ENCODE measurements at regions not wholly inside any gene's neighbourhood (a gene's known extent, or its start where the extent isn't known, plus 50 kb on each side); places are given as distances from the start of the nearest gene placed in this dataset.

DNA sequence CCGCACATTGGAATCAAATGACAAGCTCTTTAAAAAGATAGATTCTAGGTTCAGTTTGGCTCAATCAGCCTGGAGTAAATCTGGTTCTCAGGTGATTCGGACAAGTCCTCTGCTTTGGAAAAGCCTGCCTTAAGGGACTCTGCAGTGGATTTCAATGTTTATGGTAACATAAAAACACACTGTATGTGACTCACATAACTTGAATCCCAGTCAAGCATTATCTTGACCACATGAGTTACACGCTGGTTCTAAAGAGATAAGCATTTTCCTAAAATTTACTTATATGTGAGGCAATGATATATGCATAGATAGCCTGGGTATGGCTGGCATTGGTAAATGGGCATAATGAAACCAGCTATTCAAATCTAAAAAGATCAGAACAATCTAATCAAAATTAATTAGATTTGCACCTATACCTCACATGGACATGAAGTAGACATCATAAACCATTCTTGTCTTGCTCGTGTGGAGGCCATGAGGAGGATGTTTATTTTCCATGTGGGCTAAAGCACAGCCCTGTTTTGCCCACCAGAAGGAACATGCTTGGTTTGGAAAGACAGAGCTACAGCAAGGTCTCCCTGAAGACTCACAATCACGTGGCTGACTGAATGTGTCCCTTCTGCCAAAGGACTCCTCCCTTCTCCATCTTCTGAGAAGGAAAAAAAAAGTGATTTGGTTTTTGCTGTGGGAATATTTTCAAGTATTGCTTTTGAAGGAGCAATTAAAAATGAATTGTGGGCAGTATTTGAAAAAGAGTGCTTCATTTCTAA is 351.7 kb downstream of the DIRAS2 start:
- no peak for DNase-seq

DNA sequence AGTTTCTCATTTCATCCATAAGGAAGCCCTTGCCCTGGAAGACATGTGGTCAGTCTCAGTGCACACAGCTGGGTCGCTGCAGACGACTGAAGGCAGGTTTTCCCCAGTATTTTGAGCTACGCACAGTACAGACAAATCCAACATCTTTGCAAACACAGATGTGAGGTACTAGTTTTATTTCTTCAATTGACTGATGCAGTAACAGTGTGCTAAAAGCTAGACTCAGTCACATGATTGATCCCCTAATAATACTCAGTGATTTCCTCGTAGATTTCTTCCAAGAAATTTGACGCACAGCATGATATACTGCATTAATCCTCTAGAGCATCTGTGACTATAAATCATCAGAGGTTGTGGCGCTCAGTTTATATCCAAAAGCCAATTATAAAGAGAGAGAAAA is 346.1 kb downstream of the DIRAS2 start:
- no peak for DNase-seq

DNA sequence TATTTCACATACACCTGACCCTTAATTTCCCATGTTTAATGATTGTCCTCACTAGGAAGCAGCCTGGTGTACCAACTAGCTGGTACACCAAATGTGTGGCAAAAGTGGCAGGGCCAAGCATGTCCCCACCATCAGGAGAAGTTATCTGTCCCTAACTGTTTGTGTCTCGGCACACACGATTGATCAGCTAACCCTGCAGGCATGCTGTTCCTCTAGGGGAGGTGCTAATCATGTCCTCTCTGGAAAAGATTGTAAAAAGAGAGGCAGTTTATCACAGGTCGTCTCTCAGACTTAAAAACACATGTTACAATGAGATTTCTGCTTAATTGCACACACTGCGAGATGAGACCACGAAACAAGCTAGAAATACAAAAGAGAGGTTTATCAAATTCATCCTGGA is 342.7 kb downstream of the DIRAS2 start:
- DNase-seq: no peak

DNA sequence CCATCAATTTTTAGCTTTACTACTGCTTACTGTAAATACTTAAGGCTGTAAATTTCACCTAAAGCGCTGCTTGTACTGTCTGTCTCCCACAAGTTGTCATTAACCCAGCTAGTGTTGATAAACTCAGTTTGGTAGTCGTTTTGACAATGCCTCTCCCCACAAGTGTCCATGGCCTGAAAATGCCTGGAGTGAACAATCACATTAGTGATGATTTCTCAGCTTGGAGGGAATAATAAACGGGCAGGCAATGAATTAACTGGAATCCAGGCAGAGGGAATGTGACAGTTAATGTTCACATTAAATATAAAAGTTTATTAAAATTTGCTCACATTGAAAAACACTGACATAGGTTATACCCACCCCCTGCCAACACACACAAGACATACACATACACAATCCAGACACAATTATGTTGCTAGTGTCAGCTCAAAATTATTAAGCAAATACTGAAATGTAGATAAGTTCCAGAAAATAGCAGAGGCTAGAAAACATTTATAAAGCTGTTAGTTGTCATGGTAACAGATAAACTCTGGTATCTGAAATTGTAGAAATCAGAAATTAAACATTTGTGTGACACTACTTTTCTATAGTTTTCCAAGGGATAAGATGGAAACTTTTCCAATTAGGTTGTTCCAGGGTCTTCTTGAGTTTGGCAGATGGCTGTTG is 341.9 kb downstream of the DIRAS2 start:
- no peak for DNase-seq

DNA sequence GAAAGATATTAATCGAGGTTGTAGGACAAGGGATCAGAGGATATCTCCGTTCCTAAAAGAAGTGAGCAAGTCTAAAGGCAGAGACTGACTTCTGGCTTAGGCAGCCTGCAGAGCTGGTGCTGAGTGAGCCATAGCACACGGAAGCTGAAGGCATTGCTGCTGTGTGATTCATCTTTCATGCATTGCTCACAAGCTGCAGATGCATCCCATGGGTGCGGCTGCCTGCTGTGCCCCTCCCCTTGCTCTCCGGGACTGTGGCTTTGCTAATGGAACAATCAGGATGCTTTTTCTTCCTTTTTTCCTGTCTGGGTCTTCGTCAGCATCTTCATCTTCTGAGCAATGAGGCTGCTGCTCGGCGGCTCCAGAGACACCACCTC is 341.4 kb downstream of the DIRAS2 start:
- no peak for DNase-seq

DNA sequence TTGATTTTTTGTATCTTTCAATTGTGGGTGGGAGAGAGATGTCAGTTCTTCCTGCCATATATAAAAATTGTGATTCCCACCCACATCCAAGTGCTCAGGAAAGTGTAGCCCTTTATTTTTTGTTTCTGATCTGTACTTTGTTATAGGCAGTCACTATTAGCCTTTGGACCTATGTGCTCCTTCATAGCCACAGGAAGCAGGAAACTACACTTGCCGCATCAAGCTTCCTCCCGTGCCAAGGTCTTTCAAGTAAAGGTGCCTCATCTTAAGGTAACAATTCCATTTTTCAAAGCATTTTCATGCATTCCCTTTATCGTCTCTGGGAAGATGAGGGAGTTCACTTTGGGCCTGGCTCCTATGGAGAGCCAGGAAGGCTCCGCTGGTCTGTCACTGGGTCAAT is 339.0 kb downstream of the DIRAS2 start:
- no peak for DNase-seq

DNA sequence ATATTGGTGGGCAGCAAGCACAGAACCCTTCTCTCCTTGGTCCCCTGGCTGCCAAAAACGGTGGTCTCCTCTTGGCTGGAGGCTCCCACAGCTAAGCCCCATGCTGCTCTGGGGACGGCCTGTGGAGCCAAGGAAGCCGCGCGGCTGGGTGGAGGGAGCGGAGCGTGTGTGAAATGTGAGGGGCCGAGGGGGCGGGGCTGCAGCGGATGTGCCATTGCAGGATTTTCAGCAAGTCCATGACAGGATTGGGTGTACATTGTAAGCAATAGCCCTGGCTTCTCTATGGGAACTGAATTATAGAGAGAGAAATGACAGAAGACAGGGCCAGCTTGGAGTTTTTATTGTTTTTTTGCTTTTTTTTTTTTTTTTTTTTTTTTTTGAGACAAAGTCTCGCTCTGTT is 336.5 kb downstream of the DIRAS2 start:
- DNase-seq: no peak

DNA sequence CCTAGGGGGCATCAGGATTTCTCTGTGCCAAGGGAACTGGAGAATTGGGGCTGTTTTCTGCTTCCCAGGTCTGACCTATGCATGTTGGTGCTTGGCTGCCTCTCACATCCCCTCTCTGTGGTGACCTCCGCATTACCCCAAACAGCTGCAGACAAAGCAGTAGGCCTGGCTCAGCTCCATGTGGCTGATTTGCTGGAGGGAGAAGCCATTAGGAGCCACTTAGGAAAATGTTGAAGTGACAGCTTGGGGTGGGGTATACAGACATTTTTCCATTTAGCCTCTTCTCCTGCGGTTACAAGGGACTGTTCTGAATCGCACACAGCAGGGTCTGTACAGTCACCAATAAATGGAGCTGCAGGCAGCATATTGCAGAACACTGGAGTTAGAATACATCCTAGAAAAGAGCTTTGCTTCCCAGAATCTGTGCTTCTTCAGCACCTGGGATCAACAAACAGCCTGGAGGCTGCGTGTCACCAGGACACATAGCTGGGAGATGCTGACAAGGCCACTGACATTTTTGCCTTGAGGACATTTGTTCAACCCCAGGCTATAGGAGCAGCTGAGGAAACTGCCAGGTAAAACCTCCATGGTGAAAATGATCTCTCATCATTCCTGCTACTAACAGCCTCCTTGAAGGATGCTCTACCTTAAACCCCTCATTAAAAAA is 335.3 kb downstream of the DIRAS2 start:
- no peak for DNase-seq

DNA sequence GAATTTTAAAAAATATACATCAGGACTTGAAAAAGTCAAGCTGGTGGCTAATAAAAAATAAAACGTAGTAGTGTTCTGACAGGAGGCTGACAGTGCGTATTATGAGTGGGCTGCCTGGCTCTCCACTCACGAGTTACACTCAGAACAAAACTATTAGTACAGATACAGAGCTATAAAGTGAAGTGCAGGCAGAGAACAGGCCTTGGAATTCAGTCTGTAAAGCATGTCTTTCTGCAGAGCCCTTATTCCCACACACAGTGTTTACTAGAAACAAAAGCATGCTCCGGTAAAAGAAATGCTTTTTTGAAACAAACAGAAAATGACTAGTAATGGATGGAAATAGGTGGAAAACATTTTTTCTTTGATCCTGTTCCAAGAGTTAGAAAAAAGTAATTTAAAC is 334.7 kb downstream of the DIRAS2 start:
- DNase-seq: no peak

DNA sequence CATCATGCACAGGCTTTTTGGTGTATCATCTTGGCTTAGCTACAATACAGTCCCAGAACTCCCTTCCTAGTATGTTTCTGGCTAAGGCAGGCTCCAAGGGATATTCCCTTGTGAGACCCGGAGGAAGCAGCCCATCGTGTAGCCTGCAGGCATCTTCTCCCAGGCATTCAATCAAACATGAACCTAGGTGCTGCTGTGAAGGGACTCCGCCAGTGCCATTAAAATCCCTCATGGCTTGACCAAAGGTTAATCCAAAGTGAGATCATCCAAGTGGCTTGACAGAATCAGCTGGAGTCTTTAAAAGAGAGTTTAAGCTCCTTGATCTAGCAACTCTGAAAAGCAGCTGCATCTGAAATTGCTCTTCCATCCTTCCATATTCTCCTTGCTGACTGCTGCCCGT is 333.9 kb downstream of the DIRAS2 start:
- no peak for DNase-seq

DNA sequence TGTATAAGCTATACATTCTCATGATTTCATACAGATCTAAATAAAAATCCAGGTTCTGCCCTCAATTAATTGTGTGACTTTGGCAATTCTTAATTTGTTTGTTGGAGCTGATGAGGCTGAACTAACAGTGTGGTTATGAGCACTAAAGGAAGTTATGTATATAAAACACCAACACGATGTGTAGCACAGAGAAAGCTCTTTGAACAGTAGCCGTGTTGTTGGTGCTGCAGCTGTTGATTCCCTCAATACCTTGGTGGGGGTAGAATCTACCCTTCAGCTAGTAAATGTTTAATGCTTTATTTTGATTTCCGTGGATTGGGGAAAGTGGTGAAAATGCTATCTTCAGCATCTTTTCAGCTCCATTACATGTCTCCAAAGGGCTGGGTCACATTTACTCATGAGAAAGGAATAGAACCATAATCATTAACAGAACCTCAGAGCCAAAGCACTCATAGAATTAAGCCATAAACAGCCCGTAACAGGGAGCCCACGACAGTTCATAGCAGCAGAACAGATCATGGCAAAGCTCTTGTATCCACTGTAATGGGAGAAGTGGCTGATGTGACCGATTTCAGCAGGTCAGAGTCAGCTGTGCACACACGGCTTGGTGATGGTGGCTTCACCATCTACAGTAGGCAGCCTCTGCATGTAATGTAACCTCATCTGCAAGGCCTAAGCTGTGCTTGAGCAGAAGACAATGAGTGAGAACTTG is 332.7 kb downstream of the DIRAS2 start:
- DNase-seq: no peak

DNA sequence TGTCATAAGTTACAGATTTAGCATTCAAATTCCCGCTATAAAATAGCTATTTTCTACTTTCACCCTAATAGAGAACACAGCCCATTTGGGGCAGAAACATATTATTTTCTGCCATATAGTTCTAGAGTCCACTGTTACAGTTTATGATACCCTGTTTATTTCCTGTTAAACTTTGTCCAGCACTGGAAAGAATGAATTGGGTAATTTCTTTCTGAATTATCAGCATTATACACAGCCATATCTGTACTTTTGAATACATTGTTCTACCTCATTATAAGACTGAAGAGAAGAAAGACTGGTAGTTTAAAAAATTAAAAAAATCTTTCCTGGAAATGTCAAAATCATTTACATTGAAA is 332.1 kb downstream of the DIRAS2 start:
- DNase-seq: no peak

DNA sequence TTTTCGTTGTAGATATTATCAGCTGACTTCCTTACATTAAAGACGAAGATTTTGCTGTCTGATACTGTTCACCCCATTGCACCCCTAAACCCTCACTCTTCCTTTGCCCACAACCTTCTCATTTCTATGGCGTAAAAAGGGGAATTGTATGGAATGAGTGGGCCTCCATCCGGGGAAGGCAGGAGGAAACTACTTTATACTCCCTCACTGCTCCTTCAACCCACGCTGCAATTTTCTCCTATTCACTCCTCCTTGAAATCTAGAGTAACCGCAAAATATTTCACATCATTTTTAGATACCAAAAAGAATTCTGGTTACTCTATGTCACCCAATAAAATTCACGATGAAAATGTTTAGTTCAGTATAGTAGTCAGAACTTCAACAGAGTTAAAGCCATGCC is 330.8 kb downstream of the DIRAS2 start:
- no peak for DNase-seq

DNA sequence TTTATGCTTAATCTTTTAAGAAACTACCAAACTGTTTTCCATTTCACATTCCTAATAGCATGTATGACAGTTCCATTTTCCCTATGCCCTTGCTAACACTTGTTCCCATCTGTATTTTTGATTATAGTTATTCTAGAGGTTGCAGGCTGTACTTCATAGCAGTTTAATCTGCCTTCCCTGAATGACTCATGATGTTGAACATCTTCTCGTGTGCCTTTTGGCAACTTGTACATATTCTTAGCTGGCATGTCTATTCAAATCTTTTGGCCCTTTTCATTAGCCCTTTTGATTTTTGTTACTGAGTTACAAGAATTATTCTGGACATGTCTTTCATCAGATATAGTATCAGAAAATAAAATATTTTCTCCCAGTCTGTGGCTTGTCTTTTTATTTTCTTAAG is 320.3 kb downstream of the DIRAS2 start:
- no peak for DNase-seq

DNA sequence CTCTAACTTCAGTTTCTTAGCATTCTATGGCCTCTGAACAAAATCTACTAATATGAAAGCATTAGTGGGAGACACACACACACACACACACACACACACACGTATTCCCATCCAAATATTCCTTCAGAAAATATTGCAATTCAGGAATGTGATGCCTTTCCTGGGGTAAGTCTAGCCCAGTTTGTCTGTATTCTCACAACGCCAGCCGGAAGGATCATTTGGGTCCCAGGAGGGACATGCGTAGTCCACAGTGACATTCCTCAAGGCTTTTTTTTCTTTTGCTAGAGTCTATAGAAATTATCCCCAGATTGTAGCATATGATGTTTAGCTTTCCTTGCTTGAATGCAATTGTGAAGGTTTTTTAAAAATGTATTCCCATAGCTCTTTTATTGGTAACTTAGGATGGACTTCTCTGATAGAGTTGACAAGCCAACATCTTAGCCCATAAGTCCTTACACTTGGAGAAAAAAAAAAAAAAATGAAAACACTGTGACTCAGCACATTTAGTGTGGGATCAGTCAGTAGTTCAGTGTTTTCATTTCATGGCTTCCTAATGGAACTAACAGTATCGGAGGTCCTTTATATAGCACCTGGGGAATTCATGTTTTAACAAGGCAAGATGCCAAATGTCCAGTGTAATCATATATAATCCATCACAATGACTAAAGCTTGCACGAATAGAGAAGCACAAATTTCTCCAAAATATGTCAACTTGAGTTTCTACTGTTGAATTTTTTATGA is 316.5 kb downstream of the DIRAS2 start:
- DNase-seq: no peak

DNA sequence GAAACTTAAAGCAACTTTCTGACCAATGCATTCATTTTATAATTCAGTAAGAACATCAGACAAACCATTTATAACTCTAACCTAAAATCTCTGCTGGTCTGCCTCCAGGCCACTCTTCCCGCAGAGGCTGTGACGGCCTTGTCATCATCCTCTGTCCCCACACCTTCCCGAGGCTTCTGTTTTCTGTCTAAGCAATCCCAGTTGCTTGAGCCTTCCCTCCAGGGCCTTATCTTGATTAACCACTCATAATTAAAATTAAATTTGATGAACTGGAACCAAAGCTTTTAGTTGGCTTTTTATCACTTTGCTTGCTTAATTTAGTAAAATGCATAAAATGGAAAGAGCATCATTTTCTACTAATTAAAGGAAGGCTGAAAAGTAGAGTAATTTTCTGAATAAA is 312.4 kb downstream of the DIRAS2 start:
- no peak for DNase-seq

DNA sequence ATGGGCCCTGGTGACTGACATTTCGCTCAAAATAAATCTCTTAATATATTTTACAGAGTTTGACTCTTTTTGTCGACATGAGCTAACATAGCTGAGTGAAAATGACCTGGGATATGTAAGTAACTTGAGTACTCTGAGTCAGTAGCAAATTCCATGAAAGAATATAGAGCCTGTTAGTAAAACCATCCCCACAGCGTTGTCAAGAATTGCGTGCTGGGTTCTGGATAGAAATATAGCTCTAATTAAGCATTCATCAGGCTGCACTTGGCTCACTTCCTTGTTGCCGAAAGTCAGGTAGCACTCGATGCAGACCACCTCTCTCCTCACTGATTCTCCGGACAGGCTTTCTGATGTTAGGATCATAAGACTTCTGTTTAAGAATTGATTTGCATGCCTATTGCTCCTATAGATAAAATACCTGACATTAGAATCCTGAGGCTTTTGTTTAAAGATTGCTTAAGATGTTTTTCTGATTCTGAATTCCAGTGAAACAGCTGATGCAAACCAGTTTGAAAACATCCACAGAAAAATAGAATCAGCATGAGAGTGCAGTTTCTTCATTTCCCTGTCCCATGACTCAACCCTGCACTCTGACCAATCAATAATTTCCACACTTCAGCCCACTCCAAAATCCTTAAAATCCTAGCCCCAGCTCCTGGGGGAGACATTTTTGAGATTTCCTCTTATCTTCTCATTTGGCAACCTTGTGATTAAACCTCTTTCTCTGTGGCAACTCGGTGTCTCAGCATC is 310.6 kb downstream of the DIRAS2 start:
- no peak for DNase-seq

DNA sequence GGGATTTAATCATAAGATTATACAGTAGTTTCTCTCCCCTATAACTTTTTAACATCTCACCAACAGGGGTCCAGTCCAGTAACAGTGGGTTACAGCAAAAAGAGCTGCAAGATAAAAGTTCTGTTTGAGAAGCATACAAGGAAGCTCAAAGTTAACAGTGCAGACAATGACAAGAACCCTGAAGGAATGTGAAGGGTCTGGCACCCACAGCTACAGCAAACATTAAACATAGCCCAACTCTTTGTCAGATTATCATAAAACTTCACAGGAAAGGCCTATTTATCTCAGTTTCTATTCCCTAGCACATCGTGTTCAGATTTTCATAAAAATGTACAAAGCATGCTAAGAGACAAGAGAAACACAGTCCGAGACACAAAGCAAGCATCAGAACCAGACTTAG is 309.4 kb downstream of the DIRAS2 start:
- no peak for DNase-seq

DNA sequence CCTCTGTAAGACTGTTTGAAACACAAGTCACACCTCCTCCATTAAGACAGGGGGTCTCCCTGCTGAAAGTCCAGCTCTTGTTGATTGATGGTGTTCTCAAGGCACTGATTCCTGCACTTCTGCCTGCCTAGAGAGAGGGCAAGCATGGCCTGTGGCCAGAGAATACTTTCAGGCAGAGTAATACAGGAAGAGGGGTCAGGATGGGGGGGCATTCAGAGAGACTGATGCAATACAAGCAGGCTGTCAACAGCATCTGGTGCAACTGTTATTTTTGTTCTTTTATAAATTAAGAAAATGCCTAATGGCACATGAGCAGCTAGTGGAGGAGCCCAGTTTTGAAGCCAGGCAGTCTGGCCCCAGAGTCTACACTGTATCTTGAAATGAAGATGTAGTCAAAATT is 302.2 kb downstream of the DIRAS2 start:
- DNase-seq: no peak

DNA sequence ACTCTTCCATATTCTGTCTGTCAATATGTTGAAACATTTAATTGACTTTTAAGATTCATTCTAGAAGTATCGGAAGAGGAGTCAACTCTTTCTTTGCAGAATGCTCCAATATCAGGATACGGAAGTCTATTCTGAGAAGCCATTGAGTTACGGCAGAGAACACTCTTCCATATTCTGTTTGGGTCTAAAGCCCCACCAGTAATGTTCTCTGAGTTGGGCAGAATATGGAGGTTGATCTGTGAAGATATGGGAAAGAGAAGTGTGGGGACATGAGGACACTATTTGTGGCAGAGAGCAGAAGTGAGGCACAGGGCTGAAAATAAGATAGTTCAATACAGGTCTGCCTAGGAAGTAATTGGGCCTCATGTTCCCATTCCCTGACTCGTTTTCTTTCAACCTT is 300.0 kb downstream of the DIRAS2 start:
- DNase-seq: no peak

DNA sequence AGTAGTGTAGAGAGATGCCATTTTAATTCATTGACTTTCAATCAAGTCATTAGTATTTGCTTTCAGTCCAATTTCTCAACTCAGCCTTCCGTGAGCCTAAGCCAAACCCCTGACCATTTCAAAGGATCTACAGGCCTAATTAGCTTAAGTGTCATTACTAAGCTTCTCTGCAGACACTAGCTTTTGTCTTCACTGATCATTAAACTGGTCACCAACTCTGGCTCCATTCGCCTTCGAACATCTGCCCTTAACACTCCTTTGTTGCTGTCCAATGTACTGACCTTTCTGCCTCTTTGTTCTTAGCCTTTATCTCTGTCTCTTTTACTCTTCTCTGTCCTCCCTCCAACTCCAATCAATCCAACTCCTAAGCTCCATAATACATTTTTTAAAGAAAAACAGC is 299.3 kb downstream of the DIRAS2 start:
- DNase-seq: no peak

DNA sequence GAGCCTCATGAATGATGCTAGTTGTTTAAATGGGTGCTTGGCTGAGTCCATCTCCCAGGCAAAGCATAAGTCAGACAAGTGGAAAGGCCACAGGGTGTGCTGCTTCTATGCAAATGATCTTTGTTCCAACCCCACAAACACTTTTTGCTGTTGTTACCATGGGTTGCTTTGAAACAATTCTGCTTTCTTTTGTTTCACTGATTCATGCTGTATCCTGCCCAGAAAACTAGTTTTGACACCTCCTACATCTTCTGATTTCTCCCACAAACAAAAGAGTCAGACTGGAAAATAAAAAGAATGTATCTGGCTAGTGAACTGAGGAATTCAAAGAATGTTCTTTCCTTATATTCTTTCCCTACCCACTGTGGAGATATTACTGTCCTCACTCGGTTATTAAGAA is 298.6 kb downstream of the DIRAS2 start:
- DNase-seq: no peak

Measured in midbrain (tissue), 1 donor.